Hematopoietic multipotent progenitor cell (in vitro differentiated cells): ENCODE measurements at regions not wholly inside any gene's neighbourhood (a gene's known extent, or its start where the extent isn't known, plus 50 kb on each side); places are given as distances from the start of the nearest gene placed in this dataset.

Experiments used
- DNase-seq, 3 donors: peaks; one replicate each; pipeline ENCODE4 v3.0.0-alpha.2; 2011 to 2015; ENCODE audit warnings: low read depth in 2 of 3, low spot score in 2 of 3

DNA sequence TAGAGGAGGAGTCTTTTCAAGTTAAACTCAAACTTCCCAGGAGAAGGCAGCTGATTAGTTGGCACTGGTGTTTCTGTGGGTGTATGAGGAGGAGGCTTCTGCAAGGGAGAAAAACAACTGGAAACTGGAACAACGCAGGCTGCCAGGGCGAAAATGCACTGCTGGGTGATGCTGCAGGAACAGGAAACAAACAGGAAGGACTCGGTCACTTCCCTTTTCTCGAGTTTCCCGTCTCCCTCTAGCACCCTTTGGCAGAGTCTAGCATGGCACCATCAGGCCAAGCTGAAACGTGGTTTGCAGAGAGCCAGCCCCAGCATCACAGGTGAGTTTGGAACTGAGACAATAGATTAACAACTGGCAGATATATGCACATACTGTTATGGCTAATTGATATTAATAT, 77.5 kb upstream of the CAST start:
- peak in 1 of 3 donors; percentile 10 for DNase-seq

DNA sequence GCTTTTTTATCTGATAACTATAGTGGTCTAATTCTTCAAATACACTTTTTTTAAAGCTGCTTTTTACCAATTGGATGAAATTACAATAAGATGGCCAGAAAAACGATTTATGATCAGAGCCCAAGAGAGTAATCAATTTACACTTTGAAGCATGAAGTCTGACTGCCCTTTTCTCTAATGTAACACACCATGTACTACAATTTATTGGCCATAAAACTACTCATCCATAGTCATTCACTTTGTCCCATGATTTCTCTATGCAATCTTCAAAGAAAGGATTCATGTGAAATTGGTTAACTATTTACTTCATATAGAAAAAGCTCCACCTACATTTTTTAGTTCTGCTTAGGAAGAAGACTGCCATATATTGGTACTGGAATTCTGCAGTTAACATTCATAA, 73.6 kb upstream of the CAST start:
- DNase-seq: no peak

DNA sequence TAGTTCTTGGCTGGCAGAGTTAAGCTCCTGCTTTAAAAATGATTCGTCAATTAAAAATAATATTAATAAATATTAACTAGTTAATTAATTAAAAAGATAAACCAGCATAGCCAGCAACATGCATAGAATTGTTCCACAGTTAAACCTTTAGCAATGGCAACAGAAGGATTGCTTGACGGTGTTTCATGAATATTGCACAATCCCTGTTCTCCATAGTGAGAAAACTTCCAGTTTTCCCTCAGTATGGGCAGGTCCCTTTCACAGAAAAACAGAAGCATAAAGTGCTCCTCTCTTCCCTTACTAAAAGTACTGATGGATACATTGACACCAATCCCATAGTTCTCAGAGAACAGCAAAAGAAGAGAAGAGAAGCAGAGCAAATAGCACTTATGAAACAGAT, 71.4 kb upstream of the CAST start:
- DNase-seq: no peak

DNA sequence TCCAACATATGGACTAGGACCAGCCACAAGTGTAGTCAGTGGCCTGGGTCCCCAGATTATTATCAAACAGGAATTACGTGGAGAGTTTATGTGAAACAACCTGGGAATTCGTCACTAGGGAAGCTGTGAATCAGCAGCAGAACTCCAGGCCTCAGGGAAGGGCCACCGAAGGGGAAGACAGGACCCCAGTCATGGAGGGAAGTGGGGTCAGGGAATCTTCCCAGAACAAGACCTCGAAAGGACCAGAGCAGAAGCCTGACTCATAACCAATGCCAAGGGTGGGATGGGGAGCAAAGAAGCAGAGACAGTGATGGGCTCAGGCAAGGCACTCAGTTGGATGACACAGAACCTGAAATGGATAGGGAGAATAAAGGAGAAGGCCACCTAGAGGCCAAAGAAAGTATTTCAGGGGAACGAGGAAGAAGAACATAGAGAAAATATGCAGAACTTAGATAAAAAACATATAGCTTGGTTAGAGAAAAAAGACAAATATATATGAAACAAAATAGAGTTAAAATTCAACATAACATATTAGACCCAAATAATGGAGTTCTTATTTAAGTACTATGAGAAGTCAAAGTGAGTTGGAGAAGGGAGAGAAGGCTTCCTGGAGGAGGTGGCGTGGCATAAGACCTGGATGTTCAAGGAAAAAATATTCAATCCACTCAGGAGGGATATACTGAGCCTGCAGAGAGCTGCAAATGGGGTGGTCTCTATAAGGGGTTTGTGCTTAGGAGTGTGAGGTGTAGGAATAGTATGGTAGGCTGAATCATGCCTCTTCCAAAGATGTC, 66.7 kb upstream of the CAST start:
- DNase-seq: peak in 2 of 3 donors; percentile 20 to 55

DNA sequence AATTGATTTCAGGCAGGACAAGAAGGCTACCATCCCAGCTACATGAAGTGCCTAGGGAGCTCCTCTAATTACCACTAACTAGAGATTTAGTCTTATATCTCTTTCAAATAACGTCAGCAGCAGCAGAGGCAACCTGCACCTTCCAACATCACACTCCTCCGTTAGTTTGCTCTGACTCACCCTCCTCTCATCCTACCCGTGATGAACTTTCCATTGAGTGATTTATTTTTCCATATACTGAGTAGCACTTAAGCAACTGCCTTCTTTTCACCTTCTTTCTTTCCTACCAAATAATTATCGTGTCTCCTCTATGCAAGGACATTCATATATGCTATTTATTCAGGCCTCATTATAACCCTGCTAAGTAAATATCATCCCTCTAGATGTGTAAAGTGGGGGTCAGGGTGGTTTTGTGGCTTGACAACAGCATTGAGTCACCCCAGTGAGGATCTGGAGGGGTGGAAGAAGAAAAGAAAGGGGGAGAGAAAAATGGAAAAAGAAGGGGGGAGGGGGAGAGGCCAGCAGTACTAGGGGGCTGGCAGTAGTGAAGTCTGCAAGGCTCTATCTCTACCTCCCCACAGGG, 64.6 kb upstream of the CAST start:
- DNase-seq: no peak

DNA sequence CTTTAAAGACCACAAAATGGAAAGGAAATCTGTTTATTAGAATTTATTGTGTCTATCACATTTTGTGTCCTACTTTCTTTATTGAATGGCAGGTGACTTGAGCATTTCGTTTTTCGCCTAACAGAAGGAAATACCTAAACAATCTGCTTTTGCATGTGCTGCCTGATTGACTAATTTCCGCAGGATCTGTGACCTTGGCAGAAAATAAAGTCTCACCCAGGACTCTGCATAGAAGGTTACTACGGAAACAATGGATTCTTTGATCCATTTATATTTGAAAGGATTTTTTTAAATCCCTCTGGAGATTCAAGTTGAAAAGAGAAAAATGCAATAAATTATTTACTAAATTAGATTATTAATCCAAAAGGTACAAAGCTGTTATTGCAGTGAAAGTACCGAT, 61.0 kb upstream of the CAST start:
- no peak for DNase-seq

DNA sequence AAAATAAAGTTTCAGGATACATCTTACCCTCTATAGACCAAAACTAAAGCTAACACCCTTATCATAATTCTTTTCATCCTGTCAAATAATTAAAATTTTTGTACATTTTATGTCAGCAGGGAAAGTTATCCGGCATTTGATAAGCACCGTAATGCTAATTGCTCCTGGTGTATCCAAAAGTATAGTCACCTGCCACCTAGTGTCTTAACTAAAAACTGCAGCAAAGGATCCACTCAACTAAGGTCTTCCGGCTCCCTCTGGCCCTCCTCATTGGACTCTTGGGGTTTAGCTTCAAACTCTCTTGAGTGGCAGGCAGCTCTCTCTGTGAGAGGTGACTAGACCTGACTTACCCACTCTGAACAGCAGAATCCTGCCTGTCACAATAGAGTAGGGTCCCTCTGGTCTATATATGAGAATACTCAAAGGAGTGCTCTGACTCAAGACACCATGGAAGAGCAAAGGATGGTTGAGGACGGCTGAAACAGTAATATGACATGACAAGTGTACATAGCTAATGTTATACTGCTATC, 60.4 kb upstream of the CAST start:
- DNase-seq: peak; percentile 39 to 80 (median 46)

DNA sequence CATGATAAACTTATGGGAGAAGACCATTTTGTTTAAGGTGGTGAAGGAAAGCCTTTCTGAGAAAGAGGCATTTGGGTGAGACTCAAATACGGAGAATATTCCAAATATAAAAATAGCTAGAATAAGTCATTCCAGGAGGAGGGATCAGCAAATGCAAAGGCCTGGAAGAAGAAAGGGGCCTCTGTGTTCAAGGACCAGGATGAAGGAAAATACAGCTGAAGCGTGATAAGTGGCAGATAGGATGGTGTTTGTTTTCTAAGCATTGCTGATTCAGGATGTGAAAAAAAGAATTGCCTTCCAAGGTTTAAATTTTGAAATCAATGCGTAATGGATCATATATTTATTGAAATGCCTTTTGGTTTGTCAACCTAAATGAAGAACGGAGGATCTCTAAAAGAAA, 59.4 kb upstream of the CAST start:
- no peak for DNase-seq

DNA sequence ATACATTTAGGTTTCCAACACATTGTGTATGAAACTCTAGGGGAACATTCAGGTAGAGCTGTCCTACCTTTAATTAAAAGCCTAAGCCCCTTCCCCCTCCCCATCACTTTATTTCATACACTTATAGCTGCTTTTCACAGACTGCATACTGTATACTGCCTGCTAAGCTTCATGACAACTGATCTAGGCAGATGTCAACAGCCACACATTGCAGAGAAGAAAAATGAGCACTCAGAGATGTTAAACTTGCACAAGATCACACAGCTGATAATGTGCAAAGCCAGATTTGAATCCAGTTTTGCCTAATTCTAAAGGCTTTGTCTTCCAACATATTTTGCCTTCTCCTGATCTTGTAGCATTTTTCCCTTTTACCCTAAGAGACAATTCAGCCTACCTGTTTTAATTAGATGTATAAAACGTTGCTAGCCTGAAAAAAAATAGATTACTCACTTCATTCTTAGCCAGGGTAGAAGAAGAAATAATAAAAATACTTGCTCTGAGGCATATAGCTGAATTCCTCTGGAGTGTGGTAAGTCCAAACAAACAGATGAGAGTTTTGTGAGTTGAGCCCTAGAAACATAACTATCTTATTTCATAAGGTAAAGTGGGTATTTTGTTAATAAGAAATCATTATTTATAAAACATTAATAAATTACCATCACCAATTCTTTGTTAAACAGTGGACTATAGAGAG, 56.9 kb upstream of the CAST start:
- DNase-seq: no peak

DNA sequence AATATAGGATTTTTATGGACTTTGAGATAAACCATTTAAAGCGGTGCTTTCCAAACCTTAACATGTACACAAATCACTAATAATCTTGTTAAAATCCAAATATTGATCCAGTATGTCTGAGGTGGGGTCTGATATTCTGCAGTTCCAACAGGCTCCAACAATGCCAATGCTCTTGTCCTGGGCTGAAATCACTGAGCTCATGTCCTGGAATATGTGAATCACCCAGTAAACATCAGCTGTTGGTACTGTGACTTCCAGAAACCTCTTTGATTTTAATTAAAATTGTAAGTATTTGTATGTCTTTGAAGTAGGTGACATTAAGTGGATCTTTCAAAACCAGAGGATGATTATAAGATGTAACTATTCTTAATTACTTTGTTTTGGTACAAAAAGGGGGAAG, 52.8 kb upstream of the CAST start:
- DNase-seq: no peak

DNA sequence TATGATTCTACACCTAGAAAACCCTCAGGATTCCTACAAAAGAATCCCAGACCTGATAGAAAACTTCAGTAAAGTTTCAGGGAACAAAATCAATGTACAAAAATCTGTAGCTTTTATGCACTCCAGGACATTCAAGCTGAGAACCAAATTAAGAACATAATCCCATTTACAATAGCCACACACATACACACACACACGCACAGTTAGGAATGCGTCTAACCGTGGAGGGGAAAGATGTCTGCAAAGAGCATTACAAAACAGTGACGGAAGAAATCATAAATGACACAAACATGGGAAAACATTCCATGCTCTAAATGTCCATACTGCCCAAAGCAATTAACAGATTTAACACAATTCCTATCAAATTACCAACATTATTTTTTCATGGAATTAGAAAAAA, 51.4 kb upstream of the CAST start:
- no peak for DNase-seq

DNA sequence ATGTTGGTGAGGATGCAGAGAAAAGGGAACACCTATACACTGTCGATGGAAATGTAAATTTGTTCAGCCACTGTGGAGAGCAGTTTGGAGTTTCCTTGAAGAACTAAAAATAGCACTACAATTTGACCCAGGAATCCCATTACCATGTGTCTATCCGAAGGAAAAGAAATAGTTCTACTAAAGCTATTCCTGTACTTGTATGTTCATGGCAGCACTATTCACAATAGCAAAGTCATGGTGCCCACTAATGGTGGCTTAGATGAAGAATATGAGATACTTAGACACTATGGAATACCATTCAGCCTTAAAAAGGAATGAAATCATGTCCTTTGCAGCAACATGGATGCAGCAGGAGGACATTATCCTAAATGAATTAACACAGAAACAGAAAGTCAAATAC, 50.2 kb upstream of the CAST start:
- no peak for DNase-seq
